ENCODE measurements at regions not wholly inside any gene's neighbourhood (a gene's known extent, or its start where the extent isn't known, plus 50 kb on each side); places are given as distances from the start of the nearest gene placed in this dataset.
"Not testable (repeated sequence)": the region's sequence is repeated elsewhere in the genome, so short reads cannot be mapped to it uniquely, and the experiment has no call there.

GRCh38 chr14:22213120-22213519, 375.9 kb downstream of the DAD1 start:
- Mint-ChIP-seq H3K36me3 (ENCODE audit: low read depth) (no peaks in the 10 kb centered on the region), H3K27ac (no peak overlapping the region), H3K27me3 (no peaks in the 10 kb centered on the region), H3K4me3 (no peak overlapping the region), H3K4me1 (no peaks in the 10 kb centered on the region)
- no peaks in the 10 kb centered on the region for H3K9me3 ChIP-seq (ENCODE audit: control insufficient read depth, low read length, poor library complexity, severe bottlenecking)
- no peak for ATAC-seq
- DNase-seq = no peak

- no peaks in the 10 kb centered on the region for H3K4me1 Mint-ChIP-seq
- no peaks in the 10 kb centered on the region for H3K27me3 Mint-ChIP-seq
- no peaks in the 10 kb centered on the region for H3K36me3 Mint-ChIP-seq (ENCODE audit: low read depth)
- H3K9me3 ChIP-seq (ENCODE audit: control insufficient read depth, low read length, poor library complexity, severe bottlenecking) = no peaks in the 10 kb centered on the region
- no peak overlapping the region for H3K27ac Mint-ChIP-seq
- ATAC-seq (no peak), DNase-seq (no peak)
- H3K4me3 Mint-ChIP-seq = no peak overlapping the region
Observed at GRCh38 chr14:22210906-22211305, 378.1 kb downstream of the DAD1 start.

GRCh38 chr14:22210026-22210425, 379.0 kb downstream of the DAD1 start:
- Mint-ChIP-seq H3K27me3 (no peaks in the 10 kb centered on the region), H3K27ac (no peak overlapping the region), H3K36me3 (ENCODE audit: low read depth) (no peaks in the 10 kb centered on the region), H3K4me3 (no peak overlapping the region), H3K4me1 (no peaks in the 10 kb centered on the region)
- no peak for DNase-seq
- no peaks in the 10 kb centered on the region for H3K9me3 ChIP-seq (ENCODE audit: control insufficient read depth, low read length, poor library complexity, severe bottlenecking)
- ATAC-seq = no peak

- peak overlapping the region; percentile 67 for H3K4me3 Mint-ChIP-seq
- no peaks in the 10 kb centered on the region for H3K36me3 Mint-ChIP-seq (ENCODE audit: low read depth)
Observed at GRCh38 chr14:22203036-22203435, 386.0 kb downstream of the DAD1 start.

GRCh38 chr14:22202313-22202712, 386.7 kb downstream of the DAD1 start:
- no peaks in the 10 kb centered on the region for H3K9me3 ChIP-seq (ENCODE audit: control insufficient read depth, low read length, poor library complexity, severe bottlenecking)
- Mint-ChIP-seq H3K27me3 (no peaks in the 10 kb centered on the region), H3K27ac (no peak overlapping the region), H3K36me3 (ENCODE audit: low read depth) (no peaks in the 10 kb centered on the region), H3K4me3 (peak overlapping the region; percentile 67), H3K4me1 (no peaks in the 10 kb centered on the region)
- no peak for DNase-seq
- ATAC-seq = no peak

More at GRCh38 chr14:22203036-22203435, 386.0 kb downstream of the DAD1 start:
- Mint-ChIP-seq H3K27me3 (no peaks in the 10 kb centered on the region), H3K27ac (peak overlapping the region; percentile 67), H3K4me1 (no peaks in the 10 kb centered on the region)
- ATAC-seq = no peak
- no peaks in the 10 kb centered on the region for H3K9me3 ChIP-seq (ENCODE audit: control insufficient read depth, low read length, poor library complexity, severe bottlenecking)
- DNase-seq = no peak

GRCh38 chr14:22200977-22201605, 387.9 kb downstream of the DAD1 start:
- ATAC-seq = peak; percentile 76
- Mint-ChIP-seq H3K27ac (no peak overlapping the region), H3K36me3 (ENCODE audit: low read depth) (no peaks in the 10 kb centered on the region), H3K4me3 (peak overlapping the region; percentile 19), H3K4me1 (no peaks in the 10 kb centered on the region), H3K27me3 (no peaks in the 10 kb centered on the region)
- no peaks in the 10 kb centered on the region for H3K9me3 ChIP-seq (ENCODE audit: control insufficient read depth, low read length, poor library complexity, severe bottlenecking)
- DNase-seq = no peak

- H3K4me3 Mint-ChIP-seq; H3K36me3 Mint-ChIP-seq (ENCODE audit: low read depth); H3K9me3 ChIP-seq (ENCODE audit: control insufficient read depth, low read length, poor library complexity, severe bottlenecking); DNase-seq; ATAC-seq; H3K27ac Mint-ChIP-seq; H3K27me3 Mint-ChIP-seq; H3K4me1 Mint-ChIP-seq: not testable (repeated sequence)
Observed at GRCh38 chr14:22200131-22200530, 388.9 kb downstream of the DAD1 start.

GRCh38 chr14:22194664-22195063, 394.4 kb downstream of the DAD1 start:
- no peaks in the 10 kb centered on the region for H3K9me3 ChIP-seq (ENCODE audit: control insufficient read depth, low read length, poor library complexity, severe bottlenecking)
- Mint-ChIP-seq H3K4me1 (no peaks in the 10 kb centered on the region), H3K27me3 (no peaks in the 10 kb centered on the region), H3K27ac (no peak overlapping the region), H3K4me3 (no peak overlapping the region), H3K36me3 (ENCODE audit: low read depth) (no peaks in the 10 kb centered on the region)
- no peak for DNase-seq
- no peak for ATAC-seq

- no peak for ATAC-seq
- Mint-ChIP-seq H3K36me3 (ENCODE audit: low read depth) (no peaks in the 10 kb centered on the region), H3K27me3 (no peaks in the 10 kb centered on the region), H3K4me1 (no peaks in the 10 kb centered on the region), H3K4me3 (no peak overlapping the region), H3K27ac (no peak overlapping the region)
- DNase-seq = no peak
- H3K9me3 ChIP-seq (ENCODE audit: control insufficient read depth, low read length, poor library complexity, severe bottlenecking) = no peaks in the 10 kb centered on the region
Observed at GRCh38 chr14:22190411-22191191, 398.4 kb downstream of the DAD1 start.

GRCh38 chr14:22189881-22190280, 399.1 kb downstream of the DAD1 start:
- H3K4me1 Mint-ChIP-seq = no peaks in the 10 kb centered on the region
- ATAC-seq = no peak
- no peak overlapping the region for H3K27ac Mint-ChIP-seq
- H3K4me3 Mint-ChIP-seq = no peak overlapping the region
- no peak for DNase-seq
- H3K36me3 Mint-ChIP-seq (ENCODE audit: low read depth) = no peaks in the 10 kb centered on the region
- no peaks in the 10 kb centered on the region for H3K27me3 Mint-ChIP-seq
- H3K9me3 ChIP-seq (ENCODE audit: control insufficient read depth, low read length, poor library complexity, severe bottlenecking) = no peaks in the 10 kb centered on the region

- no peak for ATAC-seq
- DNase-seq = no peak
- H3K36me3 Mint-ChIP-seq (ENCODE audit: low read depth) = no peaks in the 10 kb centered on the region
Observed at GRCh38 chr14:22188318-22188717, 400.7 kb downstream of the DAD1 start.

GRCh38 chr14:22185789-22186188, 403.2 kb downstream of the DAD1 start:
- H3K9me3 ChIP-seq (ENCODE audit: control insufficient read depth, low read length, poor library complexity, severe bottlenecking) = no peaks in the 10 kb centered on the region
- H3K4me3 Mint-ChIP-seq = no peak overlapping the region
- H3K36me3 Mint-ChIP-seq (ENCODE audit: low read depth) = no peaks in the 10 kb centered on the region
- no peaks in the 10 kb centered on the region for H3K27me3 Mint-ChIP-seq
- H3K27ac Mint-ChIP-seq = no peak overlapping the region
- DNase-seq (no peak), ATAC-seq (no peak)
- H3K4me1 Mint-ChIP-seq = no peaks in the 10 kb centered on the region

More at GRCh38 chr14:22188318-22188717, 400.7 kb downstream of the DAD1 start:
- no peaks in the 10 kb centered on the region for H3K27me3 Mint-ChIP-seq
- H3K27ac Mint-ChIP-seq = no peak overlapping the region
- no peaks in the 10 kb centered on the region for H3K4me1 Mint-ChIP-seq
- no peak overlapping the region for H3K4me3 Mint-ChIP-seq
- H3K9me3 ChIP-seq (ENCODE audit: control insufficient read depth, low read length, poor library complexity, severe bottlenecking) = no peaks in the 10 kb centered on the region

GRCh38 chr14:22185191-22185590, 403.8 kb downstream of the DAD1 start:
- Mint-ChIP-seq H3K27ac (no peak overlapping the region), H3K4me3 (no peak overlapping the region), H3K27me3 (no peaks in the 10 kb centered on the region), H3K4me1 (no peaks in the 10 kb centered on the region), H3K36me3 (ENCODE audit: low read depth) (no peaks in the 10 kb centered on the region)
- no peak for DNase-seq
- no peak for ATAC-seq
- no peaks in the 10 kb centered on the region for H3K9me3 ChIP-seq (ENCODE audit: control insufficient read depth, low read length, poor library complexity, severe bottlenecking)

GRCh38 chr14:22184830-22185168, 404.2 kb downstream of the DAD1 start:
- Mint-ChIP-seq H3K36me3 (ENCODE audit: low read depth) (no peaks in the 10 kb centered on the region), H3K27me3 (no peaks in the 10 kb centered on the region), H3K27ac (no peak overlapping the region), H3K4me1 (no peaks in the 10 kb centered on the region), H3K4me3 (no peak overlapping the region)
- ATAC-seq (no peak), DNase-seq (no peak)
- H3K9me3 ChIP-seq (ENCODE audit: control insufficient read depth, low read length, poor library complexity, severe bottlenecking) = no peaks in the 10 kb centered on the region

Data from T-helper 17 cell (primary cell).